Colonic mucosa (tissue), 4 donors: ENCODE measurements at regions not wholly inside any gene's neighbourhood (a gene's known extent, or its start where the extent isn't known, plus 50 kb on each side); places are given as distances from the start of the nearest gene placed in this dataset.

Source experiments
- DNase-seq: peaks from one replicate; pipeline ENCODE4 v3.0.0-alpha.2; 2020
- H3K27ac ChIP-seq: fragments of 200-600 bp; one replicate; pipeline ENCODE4 v1.8.0; 2021
- H3K27me3 ChIP-seq: fragments of 200-600 bp; one replicate; pipeline ENCODE4 v1.8.0; 2021
- H3K36me3 ChIP-seq: fragments of 200-600 bp; one replicate; pipeline ENCODE4 v1.8.0; 2021
- H3K4me1 ChIP-seq: fragments of 200-600 bp; one replicate; pipeline ENCODE4 v1.8.0; 2021; ENCODE audit warnings: mild to moderate bottlenecking
- H3K4me3 ChIP-seq: fragments of 200-600 bp; one replicate; pipeline ENCODE4 v1.8.0; 2021
- H3K9ac ChIP-seq, 2 donors: one replicate each; pipeline ENCODE4 v1.7.0; 2013; ENCODE audit warnings: control low read depth in 2 of 2, low read depth in 2 of 2, low read length in 2 of 2
- H3K9me3 ChIP-seq: fragments of 200-600 bp; one replicate; pipeline ENCODE4 v1.8.0; 2021
- intact Hi-C: fragments of 100-400 bp; cut with DNase I; formaldehyde crosslinking; loops from one replicate; pipeline ENCODE4 v1.14.1; 2022
- TF ChIP-seq, protein P1 (sequence below): fragments of 200-600 bp; IDR thresholded peaks from one replicate; pipeline ENCODE4 v1.8.0; 2022; ENCODE audit warnings: antibody characterized with exemption, mild to moderate bottlenecking
- donor health status: healthy.
- donor health status: DM: no; HTN: no; CAD: no.
- donor health status: DM: no; HTN: no; CAD: no.

DNA sequence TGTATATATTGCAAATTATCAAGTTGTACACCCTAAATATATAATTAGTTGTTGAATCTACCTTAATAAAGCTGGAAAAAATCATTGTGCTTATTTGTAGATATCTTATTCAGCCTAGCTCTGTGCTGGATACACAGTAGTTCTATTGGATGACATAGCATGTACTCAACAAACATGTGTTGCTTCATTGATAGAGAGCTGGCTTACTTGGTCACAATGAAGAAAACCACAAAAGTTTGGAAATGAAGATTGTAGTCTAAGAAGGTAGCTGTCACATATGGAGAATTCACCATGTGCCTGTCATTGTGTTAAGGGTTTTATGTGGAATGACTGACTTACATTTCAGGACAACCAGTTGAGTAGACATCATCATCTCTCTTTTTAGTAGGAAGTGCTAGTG, 278.9 kb downstream of the LMO7 start:
- Histone ChIP-seq H3K4me1 (no peaks in the 10 kb centered on the region), H3K9ac (no peak overlapping the region), H3K27ac (no peak overlapping the region), H3K36me3 (no peaks in the 10 kb centered on the region), H3K4me3 (no peak overlapping the region), H3K27me3 (no peaks in the 10 kb centered on the region), H3K9me3 (no peaks in the 10 kb centered on the region)
- TF ChIP-seq, protein P1, sequence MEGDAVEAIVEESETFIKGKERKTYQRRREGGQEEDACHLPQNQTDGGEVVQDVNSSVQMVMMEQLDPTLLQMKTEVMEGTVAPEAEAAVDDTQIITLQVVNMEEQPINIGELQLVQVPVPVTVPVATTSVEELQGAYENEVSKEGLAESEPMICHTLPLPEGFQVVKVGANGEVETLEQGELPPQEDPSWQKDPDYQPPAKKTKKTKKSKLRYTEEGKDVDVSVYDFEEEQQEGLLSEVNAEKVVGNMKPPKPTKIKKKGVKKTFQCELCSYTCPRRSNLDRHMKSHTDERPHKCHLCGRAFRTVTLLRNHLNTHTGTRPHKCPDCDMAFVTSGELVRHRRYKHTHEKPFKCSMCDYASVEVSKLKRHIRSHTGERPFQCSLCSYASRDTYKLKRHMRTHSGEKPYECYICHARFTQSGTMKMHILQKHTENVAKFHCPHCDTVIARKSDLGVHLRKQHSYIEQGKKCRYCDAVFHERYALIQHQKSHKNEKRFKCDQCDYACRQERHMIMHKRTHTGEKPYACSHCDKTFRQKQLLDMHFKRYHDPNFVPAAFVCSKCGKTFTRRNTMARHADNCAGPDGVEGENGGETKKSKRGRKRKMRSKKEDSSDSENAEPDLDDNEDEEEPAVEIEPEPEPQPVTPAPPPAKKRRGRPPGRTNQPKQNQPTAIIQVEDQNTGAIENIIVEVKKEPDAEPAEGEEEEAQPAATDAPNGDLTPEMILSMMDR, result no peak
- DNase-seq, result no peak
- intact Hi-C loops, result no loop called here

DNA sequence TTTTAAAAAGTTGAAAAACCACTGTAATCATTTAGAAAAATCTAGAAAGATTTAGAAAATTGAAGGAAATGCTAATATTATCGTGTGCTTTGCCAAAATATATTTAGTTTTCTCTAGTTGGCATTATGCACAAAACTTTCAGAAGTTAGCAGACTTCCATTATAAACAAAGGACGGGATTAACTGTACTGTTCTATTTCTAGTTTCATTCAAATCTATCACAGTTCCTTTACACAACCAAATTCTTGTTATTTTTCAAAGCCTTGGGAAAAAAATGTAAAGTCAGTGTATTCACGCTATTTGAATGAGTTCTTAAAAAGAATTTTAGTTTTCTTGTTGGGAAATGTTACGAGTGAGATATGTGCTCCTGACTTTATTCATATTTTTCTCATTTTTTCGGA, 277.8 kb downstream of the LMO7 start:
- TF ChIP-seq, protein P1, result no peak
- DNase-seq, result no peak
- Histone ChIP-seq H3K27ac (no peak overlapping the region), H3K27me3 (no peaks in the 10 kb centered on the region), H3K9ac (no peak overlapping the region), H3K4me1 (no peaks in the 10 kb centered on the region), H3K9me3 (no peaks in the 10 kb centered on the region), H3K4me3 (no peak overlapping the region), H3K36me3 (no peaks in the 10 kb centered on the region)
- intact Hi-C loops, result no loop called here

DNA sequence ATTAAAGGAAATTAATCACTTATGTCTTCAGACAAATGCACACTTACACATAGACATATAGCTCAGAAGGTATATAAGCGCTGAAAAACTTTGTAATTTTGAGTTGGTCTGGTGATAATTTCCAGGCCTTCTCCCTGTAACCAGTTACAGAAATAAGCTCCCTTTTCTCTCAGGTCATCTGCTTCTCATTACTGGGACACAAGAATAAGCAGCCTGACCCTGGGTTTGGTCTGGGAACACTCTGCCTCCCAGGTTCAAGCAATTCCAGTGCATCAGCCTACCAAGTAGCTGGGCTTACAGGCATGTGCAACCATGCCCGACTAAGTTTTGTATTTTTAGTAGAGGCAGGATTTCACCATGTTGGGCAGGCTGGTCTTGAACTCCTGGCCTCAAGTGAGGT, 274.5 kb downstream of the LMO7 start:
- TF ChIP-seq, protein P1, result no peak
- Histone ChIP-seq H3K27me3 (no peaks in the 10 kb centered on the region), H3K36me3 (no peaks in the 10 kb centered on the region), H3K4me3 (no peak overlapping the region), H3K9me3 (no peaks in the 10 kb centered on the region), H3K9ac (no peak overlapping the region), H3K27ac (no peak overlapping the region), H3K4me1 (no peaks in the 10 kb centered on the region)
- intact Hi-C loops, result no loop called here
- no peak for DNase-seq
